AG09319 (cell line): ENCODE measurements at regions not wholly inside any gene's neighbourhood (a gene's known extent, or its start where the extent isn't known, plus 50 kb on each side); places are given as distances from the start of the nearest gene placed in this dataset.

Experiments used
- DNase-seq: peaks from one replicate; pipeline ENCODE4 v3.0.0-alpha.2; 2010; ENCODE audit warnings: low read depth; ENCODE audit errors: extremely low read depth
- TF ChIP-seq, protein P1 (sequence below): IDR thresholded peaks from 2 replicates; pipeline ENCODE4 v1.5.1; 2011; ENCODE audit warnings: low read depth, mild to moderate bottlenecking, inconsistent platforms, low read length, moderate library complexity

DNA sequence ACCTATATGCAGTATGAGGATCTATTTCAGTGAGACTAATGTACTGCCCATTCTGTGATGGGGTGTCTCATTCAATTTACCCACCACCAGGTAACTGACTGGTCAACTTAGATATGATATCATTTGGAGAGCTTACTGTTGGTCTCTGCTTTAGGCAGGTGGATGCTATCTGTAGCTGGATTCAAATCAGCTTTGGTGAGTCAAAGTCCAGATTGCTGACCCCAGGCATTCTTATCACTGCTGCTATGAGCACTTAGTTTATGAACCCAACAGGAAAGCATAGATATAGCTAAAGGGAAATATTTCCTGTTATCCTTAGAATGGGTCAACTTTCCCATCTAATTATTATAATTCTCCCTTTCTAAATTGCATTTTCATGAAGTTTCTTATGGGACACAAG is 1295.2 kb upstream of the SPRY2 start:
- TF ChIP-seq, protein P1, sequence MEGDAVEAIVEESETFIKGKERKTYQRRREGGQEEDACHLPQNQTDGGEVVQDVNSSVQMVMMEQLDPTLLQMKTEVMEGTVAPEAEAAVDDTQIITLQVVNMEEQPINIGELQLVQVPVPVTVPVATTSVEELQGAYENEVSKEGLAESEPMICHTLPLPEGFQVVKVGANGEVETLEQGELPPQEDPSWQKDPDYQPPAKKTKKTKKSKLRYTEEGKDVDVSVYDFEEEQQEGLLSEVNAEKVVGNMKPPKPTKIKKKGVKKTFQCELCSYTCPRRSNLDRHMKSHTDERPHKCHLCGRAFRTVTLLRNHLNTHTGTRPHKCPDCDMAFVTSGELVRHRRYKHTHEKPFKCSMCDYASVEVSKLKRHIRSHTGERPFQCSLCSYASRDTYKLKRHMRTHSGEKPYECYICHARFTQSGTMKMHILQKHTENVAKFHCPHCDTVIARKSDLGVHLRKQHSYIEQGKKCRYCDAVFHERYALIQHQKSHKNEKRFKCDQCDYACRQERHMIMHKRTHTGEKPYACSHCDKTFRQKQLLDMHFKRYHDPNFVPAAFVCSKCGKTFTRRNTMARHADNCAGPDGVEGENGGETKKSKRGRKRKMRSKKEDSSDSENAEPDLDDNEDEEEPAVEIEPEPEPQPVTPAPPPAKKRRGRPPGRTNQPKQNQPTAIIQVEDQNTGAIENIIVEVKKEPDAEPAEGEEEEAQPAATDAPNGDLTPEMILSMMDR = no peak
- DNase-seq = no peak

DNA sequence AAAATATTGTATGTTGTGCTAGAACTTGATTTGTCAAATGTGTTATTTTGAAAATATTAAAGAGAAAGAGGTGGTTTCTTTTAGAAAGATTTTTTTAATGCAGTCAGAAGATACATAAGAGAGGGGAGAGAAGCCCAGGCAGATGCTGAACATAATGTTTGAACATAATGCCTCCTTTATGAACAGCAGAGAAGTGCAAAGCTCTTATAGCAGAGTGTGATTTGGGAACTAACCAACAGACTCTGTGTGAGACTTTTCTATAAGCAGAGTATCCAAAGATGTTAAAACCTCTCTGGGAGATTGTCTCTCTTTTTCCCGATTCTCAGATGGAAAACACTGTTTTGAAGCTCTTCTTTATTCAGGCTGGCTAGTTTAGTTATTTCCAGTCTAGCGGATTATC is 1274.1 kb upstream of the SPRY2 start:
- TF ChIP-seq, protein P1 = no peak
- DNase-seq = no peak

DNA sequence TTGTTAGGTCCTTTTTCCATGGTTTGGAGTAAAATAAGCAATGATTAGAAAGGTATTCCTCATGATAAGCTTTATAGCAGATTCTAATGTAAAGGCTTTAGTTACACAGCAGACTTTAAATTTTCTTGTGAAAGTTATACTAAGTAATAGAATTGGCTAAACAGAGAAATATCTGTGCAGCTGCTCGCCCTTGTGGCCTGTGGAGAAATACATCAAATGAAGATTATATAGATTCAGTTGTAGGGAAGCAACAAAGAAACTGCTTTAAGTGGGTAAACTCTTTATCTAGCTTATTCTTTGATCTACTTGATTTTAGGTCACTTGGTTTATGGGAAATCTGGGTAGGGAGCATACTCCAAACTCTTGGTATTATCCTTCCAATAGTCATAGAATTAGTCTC is 1269.7 kb upstream of the SPRY2 start:
- DNase-seq = no peak
- TF ChIP-seq, protein P1 = no peak

DNA sequence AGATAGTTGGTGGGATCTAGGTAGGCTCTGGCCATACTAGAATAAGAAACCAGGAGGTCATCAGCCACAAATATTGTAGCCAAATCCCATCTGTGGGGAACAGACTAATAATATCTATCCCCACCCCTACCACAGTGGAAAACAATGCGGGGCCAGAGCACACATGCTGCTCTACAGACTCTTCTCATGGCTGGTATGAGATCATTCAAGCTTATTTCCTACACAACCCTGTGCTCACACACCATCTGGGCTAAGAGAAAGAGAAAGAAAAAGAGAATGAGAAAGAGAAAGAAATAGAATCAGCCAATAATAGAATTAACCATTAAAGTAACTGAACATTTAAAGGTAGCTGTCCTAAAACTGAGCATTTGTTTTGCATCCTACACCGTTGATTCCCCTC is 1268.4 kb upstream of the SPRY2 start:
- DNase-seq = no peak
- TF ChIP-seq, protein P1 = no peak

DNA sequence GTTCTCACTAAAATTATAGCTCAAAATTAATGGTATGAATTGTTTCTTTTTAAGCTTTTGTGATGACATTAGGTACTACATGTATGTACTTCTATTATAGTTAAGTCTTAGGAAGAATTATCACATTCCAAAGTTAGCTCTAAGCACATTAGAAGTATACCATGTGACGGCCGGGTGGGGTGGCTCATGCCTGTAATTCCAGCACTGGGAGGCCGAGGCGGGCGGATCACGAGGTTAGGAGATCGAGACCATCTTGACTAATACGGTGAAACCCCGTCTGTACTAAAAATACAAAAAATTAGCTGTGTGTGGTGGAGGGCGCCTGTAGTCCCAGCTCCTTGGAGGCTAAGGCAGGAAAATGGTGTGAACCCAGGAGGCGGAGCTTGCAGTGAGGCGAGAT is 1265.1 kb upstream of the SPRY2 start:
- TF ChIP-seq, protein P1 = no peak
- DNase-seq = no peak

DNA sequence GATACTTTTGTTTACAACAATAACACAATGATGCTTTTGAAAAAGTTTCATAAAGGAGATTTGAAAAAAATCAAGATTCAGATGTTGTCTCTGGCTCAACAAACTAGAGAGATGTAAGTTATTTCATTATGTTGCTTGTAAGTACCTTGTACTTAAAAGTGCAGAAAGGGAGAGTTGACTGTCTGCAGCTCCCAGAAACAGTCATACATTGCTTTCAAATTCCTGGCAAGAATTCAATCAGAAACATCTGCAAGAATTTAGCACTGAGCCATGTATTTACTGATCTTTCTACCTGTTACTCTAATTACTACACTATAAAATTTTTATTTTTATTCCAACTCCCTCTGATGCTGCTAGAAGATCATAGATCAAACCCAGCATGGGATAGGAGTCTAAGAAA is 1261.3 kb upstream of the SPRY2 start:
- TF ChIP-seq, protein P1 = no peak
- DNase-seq = no peak

DNA sequence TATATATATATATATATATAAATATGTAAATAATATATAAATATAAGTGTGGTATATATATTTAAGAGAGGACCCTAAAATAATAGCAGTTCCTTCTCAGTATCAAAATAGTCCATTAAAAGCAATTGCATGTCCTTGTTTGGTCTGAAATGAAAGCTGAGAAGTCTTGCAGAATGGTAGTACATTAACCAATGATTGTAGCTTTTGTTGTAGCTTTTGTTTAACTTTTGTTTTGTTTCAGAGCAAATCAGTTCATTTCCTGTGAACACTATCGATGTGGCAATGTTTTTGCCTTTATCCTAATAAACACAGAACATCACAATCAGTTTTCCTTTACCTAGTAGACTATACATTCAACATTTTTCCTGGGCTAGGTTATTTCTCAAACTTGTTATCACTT is 1256.2 kb upstream of the SPRY2 start:
- TF ChIP-seq, protein P1 = no peak
- DNase-seq = no peak
